Keratinocyte (primary cell): ENCODE measurements at regions not wholly inside any gene's neighbourhood (a gene's known extent, or its start where the extent isn't known, plus 50 kb on each side); places are given as distances from the start of the nearest gene placed in this dataset.

Experiments used
- DNase-seq: peaks from one replicate; pipeline ENCODE4 v3.0.0-alpha.2; 2011; ENCODE audit warnings: low read depth, missing footprints, low spot score
- FAIRE-seq: peaks from 2 replicates; lab custom pipeline; 2011; peaks lifted over from hg19 to GRCh38; lab: Jason Lieb, UNC
- H2AFZ ChIP-seq: 2 replicates; pipeline ENCODE4 v1.6.0; 2012; ENCODE audit warnings: low read length, control low read depth, inconsistent platforms; ENCODE audit not compliant: control insufficient read depth
- H3K27ac ChIP-seq: 2 replicates; pipeline ENCODE4 v1.5.1; 2011; ENCODE audit warnings: low read length; ENCODE audit not compliant: control insufficient read depth, insufficient read depth
- H3K27me3 ChIP-seq: 3 replicates; pipeline ENCODE4 v1.6.0; 2011; ENCODE audit warnings: low read length; ENCODE audit not compliant: control insufficient read depth, insufficient read depth; ENCODE audit errors: extremely low read depth
- H3K36me3 ChIP-seq, 2 experiments: 2 replicates in 1 of 2; 3 replicates in 1 of 2; pipeline ENCODE4 v1.5.1; 2011; ENCODE audit warnings: low read length in 2 of 2, mild to moderate bottlenecking in 1 of 2; ENCODE audit not compliant: control insufficient read depth in 2 of 2, insufficient read depth in 2 of 2; ENCODE audit errors: extremely low read depth in 1 of 2
- H3K4me1 ChIP-seq: 3 replicates; pipeline ENCODE4 v1.5.1; 2011; ENCODE audit warnings: low read length; ENCODE audit not compliant: control insufficient read depth, insufficient read depth; ENCODE audit errors: extremely low read depth
- H3K4me2 ChIP-seq: 3 replicates; pipeline ENCODE4 v1.6.0; 2011; ENCODE audit warnings: low read depth, low read length; ENCODE audit not compliant: control insufficient read depth, insufficient read depth; ENCODE audit errors: extremely low read depth
- H3K4me3 ChIP-seq, 3 experiments: fragments of 200-600 bp in 1 of 3; sonication (generic) in 1 of 3; 2 replicates in 2 of 3; 3 replicates in 1 of 3; pipeline ENCODE4 v1.5.1; 2011 to 2016; ENCODE audit warnings: low read length in 3 of 3, mild to moderate bottlenecking in 3 of 3, control low read depth in 2 of 3, inconsistent platforms in 1 of 3, low read depth in 1 of 3, mixed read lengths in 1 of 3, mixed run types in 1 of 3, moderate library complexity in 1 of 3; ENCODE audit not compliant: control insufficient read depth in 2 of 3, insufficient read depth in 2 of 3; ENCODE audit errors: extremely low read depth in 1 of 3
- H3K79me2 ChIP-seq: 2 replicates; pipeline ENCODE4 v1.6.0; 2012; ENCODE audit warnings: low read length; ENCODE audit not compliant: control insufficient read depth, insufficient read depth
- H3K9ac ChIP-seq: 3 replicates; pipeline ENCODE4 v1.6.0; 2011; ENCODE audit warnings: low read length; ENCODE audit not compliant: control insufficient read depth, insufficient read depth; ENCODE audit errors: extremely low read depth
- H3K9me1 ChIP-seq: 3 replicates; pipeline ENCODE4 v1.6.0; 2011; ENCODE audit warnings: low read length; ENCODE audit not compliant: control insufficient read depth, insufficient read depth; ENCODE audit errors: extremely low read depth
- H3K9me3 ChIP-seq: 2 replicates; pipeline ENCODE4 v1.5.1; 2012; ENCODE audit warnings: low read depth, low read length; ENCODE audit not compliant: control insufficient read depth
- H4K20me1 ChIP-seq: 3 replicates; pipeline ENCODE4 v1.6.0; 2011; ENCODE audit warnings: low read length; ENCODE audit not compliant: control insufficient read depth, insufficient read depth; ENCODE audit errors: extremely low read depth
- CTCF ChIP-seq, 3 experiments: IDR thresholded peaks in 1 of 3; conservative IDR thresholded peaks in 1 of 3; optimal IDR thresholded peaks in 1 of 3; 2 replicates in 2 of 3; 3 replicates in 1 of 3; pipeline versions ENCODE3 to v1.5.1; 2011; ENCODE audit warnings: low read length in 3 of 3, mild to moderate bottlenecking in 3 of 3, moderate library complexity in 2 of 3, control low read depth in 1 of 3, inconsistent platforms in 1 of 3; ENCODE audit not compliant: insufficient read depth in 2 of 3; ENCODE audit errors: extremely low read depth in 1 of 3
- EZH2 ChIP-seq: IDR thresholded peaks from one replicate; pipeline ENCODE4 v1.6.1; 2012; ENCODE audit warnings: inconsistent platforms, mild to moderate bottlenecking, low read length, moderate library complexity
- dilution Hi-C: fragments of 300-500 bp; cut with MboI; formaldehyde crosslinking; loops from one replicate; pipeline ENCODE4 v1.7.0; 2020; ENCODE audit warnings: low sequenced_read_pairs; ENCODE audit not compliant: extremely low pct_ligation_motif_present

- H3K27ac ChIP-seq: no peak overlapping the region
- no peak overlapping the region for H2AFZ ChIP-seq
- DNase-seq (no peak), FAIRE-seq (peak; percentile 5)
- H3K9ac ChIP-seq: no peak overlapping the region
- no peaks in the 10 kb centered on the region for H3K79me2 ChIP-seq
- H3K9me1 ChIP-seq: no peaks in the 10 kb centered on the region
- no peaks in the 10 kb centered on the region for H3K9me3 ChIP-seq
- dilution Hi-C loops: no loop called here
- no peaks in the 10 kb centered on the region for H4K20me1 ChIP-seq
- no peaks in the 10 kb centered on the region for H3K36me3 ChIP-seq
- TF ChIP-seq EZH2 (no peak), CTCF (optimal IDR thresholded peaks at IDR 0.05 in 1 of 3, IDR thresholded peaks at IDR 0.05 in 1 of 3, conservative IDR thresholded peaks at IDR 0.05 in 1 of 3; ENCODE audit: extremely low read depth in 1 of 3, insufficient read depth in 2 of 3, low read length in 3 of 3) (peak in 1 of 3 experiments; percentile 30)
- H3K4me2 ChIP-seq: no peak overlapping the region
- H3K4me1 ChIP-seq: no peaks in the 10 kb centered on the region
- H3K4me3 ChIP-seq: no peak overlapping the region
- no peaks in the 10 kb centered on the region for H3K27me3 ChIP-seq
Observed at GRCh38 chr2:35858216-35858615, 497.4 kb upstream of the CRIM1 start.

- Histone ChIP-seq H3K4me3 (no peak overlapping the region), H3K9me3 (no peaks in the 10 kb centered on the region), H2AFZ (no peak overlapping the region), H3K4me2 (no peak overlapping the region), H3K27ac (no peak overlapping the region), H4K20me1 (no peaks in the 10 kb centered on the region), H3K27me3 (no peaks in the 10 kb centered on the region), H3K36me3 (no peaks in the 10 kb centered on the region), H3K79me2 (no peaks in the 10 kb centered on the region), H3K9me1 (no peaks in the 10 kb centered on the region), H3K9ac (no peak overlapping the region), H3K4me1 (no peaks in the 10 kb centered on the region)
- DNase-seq (no peak), FAIRE-seq (no peak)
- dilution Hi-C loops: no loop called here
- TF ChIP-seq EZH2 (no peak), CTCF (optimal IDR thresholded peaks at IDR 0.05 in 1 of 3, IDR thresholded peaks at IDR 0.05 in 1 of 3, conservative IDR thresholded peaks at IDR 0.05 in 1 of 3; ENCODE audit: extremely low read depth in 1 of 3, insufficient read depth in 2 of 3, low read length in 3 of 3) (no peak)
Observed at GRCh38 chr2:35857498-35857897, 498.1 kb upstream of the CRIM1 start.
